WTC11 (cell line): ENCODE measurements at regions not wholly inside any gene's neighbourhood (a gene's known extent, or its start where the extent isn't known, plus 50 kb on each side); places are given as distances from the start of the nearest gene placed in this dataset.

ENCODE experiments used
- ELF4 ChIP-seq: sonication (generic); formaldehyde crosslinking; IDR thresholded peaks from 2 replicates; pipeline ENCODE4 v1.8.1; 2022; ENCODE audit warnings: low read depth, mild to moderate bottlenecking, moderate library complexity, missing genetic modification reagents
- ESRRA ChIP-seq: sonication (generic); formaldehyde crosslinking; IDR thresholded peaks from 2 replicates; pipeline ENCODE4 v1.8.1; 2022; ENCODE audit warnings: mild to moderate bottlenecking, missing genetic modification reagents, borderline replicate concordance
- FOXJ3 ChIP-seq: sonication (generic); formaldehyde crosslinking; IDR thresholded peaks from 2 replicates; pipeline ENCODE4 v1.9.0; 2021; ENCODE audit warnings: missing genetic modification reagents, mild to moderate bottlenecking, borderline replicate concordance
- RELA ChIP-seq: sonication (generic); formaldehyde crosslinking; IDR thresholded peaks from 2 replicates; pipeline ENCODE4 v1.8.1; 2022; ENCODE audit warnings: missing genetic modification reagents, mild to moderate bottlenecking, borderline replicate concordance
- SMAD4 ChIP-seq: sonication (generic); formaldehyde crosslinking; IDR thresholded peaks from 2 replicates; pipeline ENCODE4 v1.8.0; 2022; ENCODE audit warnings: mild to moderate bottlenecking, missing genetic modification reagents
- ZNF232 ChIP-seq: sonication (generic); formaldehyde crosslinking; IDR thresholded peaks from 2 replicates; pipeline ENCODE4 v1.8.0; 2022; ENCODE audit warnings: mild to moderate bottlenecking, missing genetic modification reagents
- TF ChIP-seq, protein P1 (sequence below): fragments of 200-600 bp; IDR thresholded peaks from 2 replicates; pipeline ENCODE4 v1.8.0; 2022; ENCODE audit warnings: antibody characterized with exemption
- TF ChIP-seq, protein P2 (sequence below): sonication (generic); formaldehyde crosslinking; IDR thresholded peaks from 2 replicates; pipeline ENCODE4 v1.8.0; 2023; ENCODE audit warnings: missing genetic modification reagents, mild to moderate bottlenecking, borderline replicate concordance
- TF ChIP-seq, protein P3 (sequence below): sonication (generic); formaldehyde crosslinking; conservative IDR thresholded peaks from 2 replicates; pipeline ENCODE4 v1.8.1; 2022; ENCODE audit warnings: mild to moderate bottlenecking, missing genetic modification reagents
- TF ChIP-seq, protein P4 (sequence below): sonication (generic); formaldehyde crosslinking; IDR thresholded peaks from 2 replicates; pipeline ENCODE4 v1.8.1; 2022; ENCODE audit warnings: mild to moderate bottlenecking, missing genetic modification reagents, moderate library complexity, borderline replicate concordance
- TF ChIP-seq, protein P5 (sequence below): sonication (generic); formaldehyde crosslinking; IDR thresholded peaks from 2 replicates; pipeline ENCODE4 v1.8.0; 2022; ENCODE audit warnings: mild to moderate bottlenecking, missing genetic modification reagents

DNA sequence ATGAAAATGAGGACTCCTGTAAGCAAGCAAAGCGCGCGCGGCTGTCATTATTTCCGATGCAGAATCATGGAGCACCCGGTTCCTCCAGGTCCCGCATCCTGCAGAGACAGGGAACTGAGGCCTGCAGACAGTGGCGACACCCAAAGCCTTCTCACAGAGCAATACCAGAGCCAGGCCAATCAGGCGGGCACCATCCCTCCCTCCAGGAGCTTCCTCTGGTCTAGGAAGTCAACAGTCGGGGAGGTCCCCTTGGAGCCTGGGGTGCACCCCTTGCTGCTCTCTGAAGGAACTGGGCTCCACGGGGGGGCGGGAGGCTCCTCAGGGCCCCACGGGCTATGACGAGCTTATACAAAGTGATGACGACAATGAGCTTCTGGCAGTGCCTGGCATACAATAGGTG lies 60.3 kb upstream of the HPCAL1 start:
- TF ChIP-seq, protein P1, sequence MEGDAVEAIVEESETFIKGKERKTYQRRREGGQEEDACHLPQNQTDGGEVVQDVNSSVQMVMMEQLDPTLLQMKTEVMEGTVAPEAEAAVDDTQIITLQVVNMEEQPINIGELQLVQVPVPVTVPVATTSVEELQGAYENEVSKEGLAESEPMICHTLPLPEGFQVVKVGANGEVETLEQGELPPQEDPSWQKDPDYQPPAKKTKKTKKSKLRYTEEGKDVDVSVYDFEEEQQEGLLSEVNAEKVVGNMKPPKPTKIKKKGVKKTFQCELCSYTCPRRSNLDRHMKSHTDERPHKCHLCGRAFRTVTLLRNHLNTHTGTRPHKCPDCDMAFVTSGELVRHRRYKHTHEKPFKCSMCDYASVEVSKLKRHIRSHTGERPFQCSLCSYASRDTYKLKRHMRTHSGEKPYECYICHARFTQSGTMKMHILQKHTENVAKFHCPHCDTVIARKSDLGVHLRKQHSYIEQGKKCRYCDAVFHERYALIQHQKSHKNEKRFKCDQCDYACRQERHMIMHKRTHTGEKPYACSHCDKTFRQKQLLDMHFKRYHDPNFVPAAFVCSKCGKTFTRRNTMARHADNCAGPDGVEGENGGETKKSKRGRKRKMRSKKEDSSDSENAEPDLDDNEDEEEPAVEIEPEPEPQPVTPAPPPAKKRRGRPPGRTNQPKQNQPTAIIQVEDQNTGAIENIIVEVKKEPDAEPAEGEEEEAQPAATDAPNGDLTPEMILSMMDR = no peak
- TF ChIP-seq RELA (CRISPR knock-in tag) = no peak
- no peak for TF ChIP-seq ELF4 (CRISPR knock-in tag)
- TF ChIP-seq SMAD4 (CRISPR knock-in tag) = no peak
- TF ChIP-seq ESRRA = no peak
- TF ChIP-seq ZNF232 = no peak
- TF ChIP-seq, protein P2, sequence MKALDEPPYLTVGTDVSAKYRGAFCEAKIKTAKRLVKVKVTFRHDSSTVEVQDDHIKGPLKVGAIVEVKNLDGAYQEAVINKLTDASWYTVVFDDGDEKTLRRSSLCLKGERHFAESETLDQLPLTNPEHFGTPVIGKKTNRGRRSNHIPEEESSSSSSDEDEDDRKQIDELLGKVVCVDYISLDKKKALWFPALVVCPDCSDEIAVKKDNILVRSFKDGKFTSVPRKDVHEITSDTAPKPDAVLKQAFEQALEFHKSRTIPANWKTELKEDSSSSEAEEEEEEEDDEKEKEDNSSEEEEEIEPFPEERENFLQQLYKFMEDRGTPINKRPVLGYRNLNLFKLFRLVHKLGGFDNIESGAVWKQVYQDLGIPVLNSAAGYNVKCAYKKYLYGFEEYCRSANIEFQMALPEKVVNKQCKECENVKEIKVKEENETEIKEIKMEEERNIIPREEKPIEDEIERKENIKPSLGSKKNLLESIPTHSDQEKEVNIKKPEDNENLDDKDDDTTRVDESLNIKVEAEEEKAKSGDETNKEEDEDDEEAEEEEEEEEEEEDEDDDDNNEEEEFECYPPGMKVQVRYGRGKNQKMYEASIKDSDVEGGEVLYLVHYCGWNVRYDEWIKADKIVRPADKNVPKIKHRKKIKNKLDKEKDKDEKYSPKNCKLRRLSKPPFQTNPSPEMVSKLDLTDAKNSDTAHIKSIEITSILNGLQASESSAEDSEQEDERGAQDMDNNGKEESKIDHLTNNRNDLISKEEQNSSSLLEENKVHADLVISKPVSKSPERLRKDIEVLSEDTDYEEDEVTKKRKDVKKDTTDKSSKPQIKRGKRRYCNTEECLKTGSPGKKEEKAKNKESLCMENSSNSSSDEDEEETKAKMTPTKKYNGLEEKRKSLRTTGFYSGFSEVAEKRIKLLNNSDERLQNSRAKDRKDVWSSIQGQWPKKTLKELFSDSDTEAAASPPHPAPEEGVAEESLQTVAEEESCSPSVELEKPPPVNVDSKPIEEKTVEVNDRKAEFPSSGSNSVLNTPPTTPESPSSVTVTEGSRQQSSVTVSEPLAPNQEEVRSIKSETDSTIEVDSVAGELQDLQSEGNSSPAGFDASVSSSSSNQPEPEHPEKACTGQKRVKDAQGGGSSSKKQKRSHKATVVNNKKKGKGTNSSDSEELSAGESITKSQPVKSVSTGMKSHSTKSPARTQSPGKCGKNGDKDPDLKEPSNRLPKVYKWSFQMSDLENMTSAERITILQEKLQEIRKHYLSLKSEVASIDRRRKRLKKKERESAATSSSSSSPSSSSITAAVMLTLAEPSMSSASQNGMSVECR (CRISPR knock-in tag) = no peak
- TF ChIP-seq, protein P3, sequence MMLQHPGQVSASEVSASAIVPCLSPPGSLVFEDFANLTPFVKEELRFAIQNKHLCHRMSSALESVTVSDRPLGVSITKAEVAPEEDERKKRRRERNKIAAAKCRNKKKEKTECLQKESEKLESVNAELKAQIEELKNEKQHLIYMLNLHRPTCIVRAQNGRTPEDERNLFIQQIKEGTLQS (CRISPR knock-in tag) = no peak
- TF ChIP-seq, protein P4, sequence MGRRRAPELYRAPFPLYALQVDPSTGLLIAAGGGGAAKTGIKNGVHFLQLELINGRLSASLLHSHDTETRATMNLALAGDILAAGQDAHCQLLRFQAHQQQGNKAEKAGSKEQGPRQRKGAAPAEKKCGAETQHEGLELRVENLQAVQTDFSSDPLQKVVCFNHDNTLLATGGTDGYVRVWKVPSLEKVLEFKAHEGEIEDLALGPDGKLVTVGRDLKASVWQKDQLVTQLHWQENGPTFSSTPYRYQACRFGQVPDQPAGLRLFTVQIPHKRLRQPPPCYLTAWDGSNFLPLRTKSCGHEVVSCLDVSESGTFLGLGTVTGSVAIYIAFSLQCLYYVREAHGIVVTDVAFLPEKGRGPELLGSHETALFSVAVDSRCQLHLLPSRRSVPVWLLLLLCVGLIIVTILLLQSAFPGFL (CRISPR knock-in tag) = no peak
- TF ChIP-seq, protein P5, sequence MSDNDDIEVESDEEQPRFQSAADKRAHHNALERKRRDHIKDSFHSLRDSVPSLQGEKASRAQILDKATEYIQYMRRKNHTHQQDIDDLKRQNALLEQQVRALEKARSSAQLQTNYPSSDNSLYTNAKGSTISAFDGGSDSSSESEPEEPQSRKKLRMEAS (CRISPR knock-in tag) = no peak
- TF ChIP-seq FOXJ3 (CRISPR knock-in tag) = no peak
